Naive B cell (primary cell): ENCODE measurements at regions not wholly inside any gene's neighbourhood (a gene's known extent, or its start where the extent isn't known, plus 50 kb on each side); places are given as distances from the start of the nearest gene placed in this dataset.

Source experiments
- ATAC-seq, 2 donors: fragments of 150-1000 bp; cut with Tn5 transposase; 2 replicates each; pipeline ENCODE4 v1.10.0; 2021; ENCODE audit warnings: low read depth in 2 of 2, mild to moderate bottlenecking in 2 of 2, moderate library complexity in 2 of 2
- DNase-seq: peaks from one replicate; pipeline ENCODE4 v3.0.0; 2022
- H3K27ac Mint-ChIP-seq, 6 donors: one replicate each; pipeline ENCODE4 v1.8.0; 2020 to 2022; ENCODE audit warnings: mild to moderate bottlenecking in 6 of 6, mixed read lengths in 6 of 6, moderate library complexity in 5 of 6, inconsistent platforms in 2 of 6
- H3K27me3 Mint-ChIP-seq, 3 donors: one replicate each; pipeline ENCODE4 v1.8.0; 2021 to 2022; ENCODE audit warnings: mixed read lengths in 3 of 3, mild to moderate bottlenecking in 1 of 3
- H3K36me3 Mint-ChIP-seq, 2 donors: one replicate each; pipeline ENCODE4 v1.8.0; 2020 to 2022; ENCODE audit warnings: mixed read lengths in 2 of 2, inconsistent platforms in 1 of 2, mild to moderate bottlenecking in 1 of 2
- H3K4me1 Mint-ChIP-seq, 3 donors: one replicate each; pipeline ENCODE4 v1.8.0; 2020 to 2022; ENCODE audit warnings: mixed read lengths in 3 of 3, inconsistent platforms in 1 of 3, mild to moderate bottlenecking in 1 of 3, moderate library complexity in 1 of 3
- H3K4me3 Mint-ChIP-seq, 8 donors: one replicate each; pipeline ENCODE4 v1.8.0; 2020 to 2022; ENCODE audit warnings: mild to moderate bottlenecking in 8 of 8, mixed read lengths in 8 of 8, moderate library complexity in 8 of 8, inconsistent platforms in 2 of 8
- H3K9me3 Mint-ChIP-seq, 7 donors: one replicate each; pipeline ENCODE4 v1.8.0; 2020 to 2022; ENCODE audit warnings: mixed read lengths in 7 of 7, mild to moderate bottlenecking in 5 of 7, inconsistent platforms in 2 of 7, moderate library complexity in 1 of 7

DNA sequence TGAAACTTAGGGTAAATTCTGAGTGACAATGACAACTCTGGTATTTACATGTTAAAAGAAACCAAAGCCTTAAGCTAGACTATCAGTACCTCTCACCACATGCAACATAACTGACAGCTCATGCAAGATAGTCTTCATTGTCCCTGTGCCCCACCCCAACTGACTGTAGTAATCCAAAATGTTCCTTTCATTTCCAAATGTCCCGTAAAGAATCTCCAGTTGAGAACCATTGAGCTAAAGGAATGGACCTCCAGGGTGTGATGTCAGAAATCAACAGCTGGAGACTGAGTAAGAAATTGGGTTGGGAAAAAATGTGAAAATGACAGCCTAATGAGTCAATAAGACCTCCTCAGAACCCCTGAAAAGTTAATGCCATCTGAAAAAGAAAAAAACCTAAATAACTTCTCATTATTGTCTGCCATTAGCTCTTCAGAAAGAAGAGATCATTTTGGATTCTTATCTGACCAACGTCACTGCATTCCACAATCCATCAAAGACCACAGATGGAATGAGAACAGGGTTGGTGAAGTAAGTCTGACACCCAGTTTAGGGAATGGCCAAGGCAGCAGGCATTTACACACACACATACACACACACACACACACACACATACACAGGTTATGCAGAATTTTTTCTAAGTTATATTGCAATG lies 51.7 kb upstream of the ACVR2A start:
- H3K27me3 Mint-ChIP-seq, result no peaks in the 10 kb centered on the region
- peaks cover 5 to 11% (median 10%) of the 10 kb centered on the region in 3 donors for H3K4me1 Mint-ChIP-seq
- H3K9me3 Mint-ChIP-seq, result no peaks in the 10 kb centered on the region
- ATAC-seq (no peak), DNase-seq (no peak)
- no peak overlapping the region for H3K27ac Mint-ChIP-seq
- no peak overlapping the region for H3K4me3 Mint-ChIP-seq
- H3K36me3 Mint-ChIP-seq, result no peaks in the 10 kb centered on the region

DNA sequence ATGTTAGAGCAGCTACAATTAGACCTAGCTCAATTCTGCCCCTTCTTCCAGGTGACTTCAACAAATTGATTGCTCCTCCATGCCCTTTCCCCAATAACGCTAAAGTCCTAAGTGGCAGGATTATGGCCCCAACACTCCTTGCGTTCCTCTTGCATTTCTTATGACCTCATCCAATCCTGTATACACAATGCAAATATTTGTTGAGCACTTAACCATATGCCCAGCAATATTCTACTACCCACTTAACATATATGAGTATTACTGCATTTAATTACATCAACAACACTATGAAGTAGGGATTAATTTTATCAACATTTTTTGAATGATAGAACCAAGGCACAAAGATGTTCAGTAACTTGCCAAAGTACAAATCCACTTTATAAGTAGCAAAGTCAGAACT lies 54.2 kb upstream of the ACVR2A start:
- ATAC-seq (no peak), DNase-seq (no peak)
- H3K4me1 Mint-ChIP-seq, result no peaks in the 10 kb centered on the region
- H3K9me3 Mint-ChIP-seq, result no peaks in the 10 kb centered on the region
- no peak overlapping the region for H3K27ac Mint-ChIP-seq
- no peak overlapping the region for H3K4me3 Mint-ChIP-seq
- no peaks in the 10 kb centered on the region for H3K36me3 Mint-ChIP-seq
- H3K27me3 Mint-ChIP-seq, result peaks cover 0 to 4% (median 0%) of the 10 kb centered on the region in 3 donors

DNA sequence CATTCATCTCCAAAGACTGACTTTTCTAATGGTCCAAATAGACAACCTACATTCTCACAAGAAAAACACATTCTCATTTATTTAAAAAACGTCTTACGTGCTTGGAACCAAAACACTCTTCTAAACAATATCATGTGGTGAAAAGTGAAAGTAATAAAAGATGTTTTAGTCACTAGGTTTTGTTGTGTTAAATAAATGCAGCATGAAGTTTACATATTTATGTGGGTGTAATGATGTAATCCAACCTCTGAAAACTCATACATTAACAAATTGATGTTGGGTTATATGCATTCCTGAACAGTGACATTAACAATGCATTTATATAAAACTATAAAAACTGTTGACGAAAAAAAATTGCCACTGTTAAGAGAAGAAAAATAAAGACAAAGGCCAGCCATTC lies 55.1 kb upstream of the ACVR2A start:
- Mint-ChIP-seq H3K4me1 (no peaks in the 10 kb centered on the region), H3K27me3 (peaks cover 0 to 4% (median 0%) of the 10 kb centered on the region in 3 donors), H3K36me3 (no peaks in the 10 kb centered on the region), H3K27ac (no peak overlapping the region), H3K4me3 (no peak overlapping the region), H3K9me3 (no peaks in the 10 kb centered on the region)
- no peak for DNase-seq
- no peak for ATAC-seq

DNA sequence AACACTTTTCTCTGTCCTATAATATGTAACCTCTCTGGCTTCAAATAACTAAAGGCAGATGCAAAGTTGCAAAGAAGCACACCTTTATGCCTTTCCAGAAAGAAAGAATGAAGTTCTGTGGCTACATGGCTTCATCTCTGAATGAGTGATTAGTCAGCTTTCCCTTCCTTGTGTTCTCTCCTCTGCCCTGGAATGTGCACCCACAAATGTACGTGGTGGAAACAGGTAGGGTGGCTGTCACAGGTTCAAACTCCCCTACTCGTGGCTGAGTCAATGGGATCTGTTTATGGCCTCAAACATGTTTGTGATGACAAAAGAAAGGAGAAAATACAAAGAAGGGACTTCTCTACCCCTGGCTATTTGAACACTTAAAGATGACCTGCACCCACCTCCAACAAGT lies 55.5 kb upstream of the ACVR2A start:
- H3K27me3 Mint-ChIP-seq, result peaks cover 0 to 4% (median 0%) of the 10 kb centered on the region in 3 donors
- no peak overlapping the region for H3K27ac Mint-ChIP-seq
- ATAC-seq (no peak), DNase-seq (no peak)
- H3K9me3 Mint-ChIP-seq, result no peaks in the 10 kb centered on the region
- no peaks in the 10 kb centered on the region for H3K4me1 Mint-ChIP-seq
- H3K4me3 Mint-ChIP-seq, result no peak overlapping the region
- H3K36me3 Mint-ChIP-seq, result no peaks in the 10 kb centered on the region

DNA sequence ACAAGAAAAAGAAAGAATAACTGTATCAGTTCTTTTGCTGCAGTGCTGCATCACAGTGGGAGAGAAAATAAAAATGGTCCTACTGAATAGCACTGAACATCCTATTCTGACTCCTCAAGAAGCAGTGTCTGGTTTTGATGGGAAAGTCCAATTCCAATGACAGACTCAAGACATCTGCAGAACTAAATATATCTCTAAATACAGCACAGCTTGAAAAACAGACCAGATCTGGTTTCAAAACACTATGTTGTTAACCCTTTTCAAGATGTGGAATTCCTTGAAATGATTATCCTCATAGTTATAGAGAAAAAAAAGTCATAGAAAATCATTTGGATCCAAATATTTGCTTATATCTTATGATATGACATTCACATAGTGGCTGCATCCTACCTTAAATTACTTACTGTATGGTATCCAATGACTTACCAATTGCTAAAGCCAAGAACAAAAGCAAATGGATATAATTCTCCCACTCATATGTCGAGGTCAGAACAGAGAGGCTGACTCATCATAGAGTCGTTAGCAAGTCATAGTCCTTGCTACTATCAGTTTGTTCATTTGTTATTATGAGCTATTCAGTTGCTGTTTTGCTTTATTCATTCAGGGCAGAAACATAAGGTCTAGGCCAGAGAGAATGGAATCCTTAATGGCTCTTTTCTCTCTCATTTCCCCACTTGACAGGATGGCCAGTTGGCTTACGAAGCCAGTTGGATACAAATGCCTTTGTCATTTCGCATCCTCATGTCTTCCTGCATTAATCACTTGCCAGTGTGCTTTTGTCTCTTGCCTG lies 62.5 kb upstream of the ACVR2A start:
- no peak for DNase-seq
- peaks cover 0 to 8% (median 0%) of the 10 kb centered on the region in 3 donors for H3K27me3 Mint-ChIP-seq

DNA sequence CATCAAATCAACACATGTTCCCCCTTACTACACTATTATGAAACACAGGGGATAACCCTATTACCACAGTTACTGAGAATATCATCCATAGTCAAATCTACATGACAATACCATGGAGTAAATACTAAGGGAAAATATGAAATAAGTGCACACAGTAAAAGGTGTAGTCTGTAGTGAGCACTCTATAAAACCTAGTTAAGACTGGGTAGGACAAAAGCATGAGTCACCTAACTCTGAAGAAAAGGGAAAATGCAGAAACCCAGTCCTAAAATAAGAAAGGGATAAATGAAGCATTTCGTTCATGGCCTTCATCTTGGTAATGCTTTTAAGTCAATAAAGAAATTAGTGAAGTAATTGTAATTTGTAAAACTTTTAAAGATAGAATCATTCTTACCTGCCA lies 65.4 kb upstream of the ACVR2A start:
- Mint-ChIP-seq H3K27me3 (peaks cover 0 to 4% (median 0%) of the 10 kb centered on the region in 3 donors), H3K4me1 (no peaks in the 10 kb centered on the region), H3K36me3 (no peaks in the 10 kb centered on the region), H3K9me3 (no peaks in the 10 kb centered on the region), H3K27ac (no peak overlapping the region), H3K4me3 (no peak overlapping the region)
- DNase-seq (no peak), ATAC-seq (no peak)

More for the DNA sequence above, 62.5 kb upstream of the ACVR2A start:
- no peaks in the 10 kb centered on the region for H3K9me3 Mint-ChIP-seq
- H3K4me1 Mint-ChIP-seq, result no peaks in the 10 kb centered on the region
- no peak for ATAC-seq
- H3K4me3 Mint-ChIP-seq, result no peak overlapping the region
- no peak overlapping the region for H3K27ac Mint-ChIP-seq
- H3K36me3 Mint-ChIP-seq, result no peaks in the 10 kb centered on the region

DNA sequence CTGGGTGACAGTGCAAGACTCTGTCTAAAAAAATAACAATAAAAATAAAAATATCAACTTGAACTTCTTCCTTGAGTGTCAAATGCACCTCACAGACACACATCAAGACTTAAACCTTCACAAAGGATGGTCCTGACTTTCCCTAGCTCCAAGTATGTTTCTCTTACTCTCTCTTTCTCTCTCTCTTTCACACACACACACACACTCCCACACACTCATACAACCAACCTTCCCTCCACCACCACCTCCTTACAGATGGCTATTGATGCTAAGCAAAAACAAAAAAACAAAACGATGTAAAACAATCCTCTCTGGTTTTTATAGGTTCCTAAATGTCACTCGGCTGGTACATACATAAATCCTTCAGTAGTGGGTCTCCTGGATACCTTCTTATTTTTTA lies 67.4 kb upstream of the ACVR2A start:
- Mint-ChIP-seq H3K4me3 (no peak overlapping the region), H3K36me3 (no peaks in the 10 kb centered on the region), H3K9me3 (no peaks in the 10 kb centered on the region)

DNA sequence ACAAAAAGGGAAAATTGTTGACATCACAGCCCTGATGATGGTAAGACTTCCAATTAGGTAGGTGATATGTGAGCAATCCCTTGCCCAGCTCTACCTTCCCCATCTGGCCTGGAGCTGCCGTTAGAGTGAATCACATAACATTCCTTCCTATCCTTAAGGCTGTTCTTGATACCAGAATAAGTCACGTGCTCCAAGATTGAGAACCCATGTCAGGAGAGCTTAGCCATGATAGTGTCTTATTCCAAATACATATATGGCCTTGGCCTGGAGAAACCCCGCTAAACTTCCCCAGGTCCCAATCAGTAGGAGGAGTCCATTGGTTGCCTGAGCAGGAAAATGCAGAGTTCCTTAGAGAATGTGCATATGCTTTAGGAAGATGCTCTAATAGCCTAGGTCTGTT lies 70.0 kb upstream of the ACVR2A start:
- DNase-seq (no peak), ATAC-seq (no peak)
- Mint-ChIP-seq H3K9me3 (peaks cover 0 to 4% (median 0%) of the 10 kb centered on the region in 7 donors), H3K4me1 (no peaks in the 10 kb centered on the region), H3K27ac (peak overlapping the region in 1 of 6 donors; percentile 27), H3K36me3 (no peaks in the 10 kb centered on the region), H3K4me3 (no peak overlapping the region), H3K27me3 (peaks cover 0 to 4% (median under 1%) of the 10 kb centered on the region in 3 donors)

More for the DNA sequence above, 67.4 kb upstream of the ACVR2A start:
- ATAC-seq (no peak), DNase-seq (no peak)
- peak overlapping the region in 1 of 6 donors; percentile 68 for H3K27ac Mint-ChIP-seq
- no peaks in the 10 kb centered on the region for H3K4me1 Mint-ChIP-seq
- peaks cover 0 to 4% (median 0%) of the 10 kb centered on the region in 3 donors for H3K27me3 Mint-ChIP-seq

DNA sequence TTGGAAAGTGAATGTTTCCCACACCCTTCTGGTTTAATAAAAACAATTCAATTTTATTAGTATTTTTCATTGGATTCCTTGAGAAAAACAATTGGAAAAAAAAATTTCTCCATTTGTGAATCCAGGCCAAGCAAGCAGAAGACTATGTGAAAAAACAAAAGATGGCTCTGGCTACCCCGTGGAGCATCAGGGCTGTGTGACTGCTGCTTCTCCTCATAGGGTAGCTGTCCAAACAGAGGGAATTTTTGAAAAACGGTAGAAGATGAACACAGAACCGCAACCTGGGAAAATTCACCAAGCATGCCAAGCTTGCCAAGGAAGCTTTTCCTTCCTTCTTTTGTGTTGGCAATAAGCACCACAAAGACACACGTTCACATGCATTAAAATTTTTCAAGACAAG lies 71.3 kb upstream of the ACVR2A start:
- H3K4me1 Mint-ChIP-seq, result no peaks in the 10 kb centered on the region
- ATAC-seq, result no peak
- peaks cover 0 to 4% (median 0%) of the 10 kb centered on the region in 7 donors for H3K9me3 Mint-ChIP-seq
- no peak for DNase-seq
- peaks cover 0 to 8% (median 4%) of the 10 kb centered on the region in 3 donors for H3K27me3 Mint-ChIP-seq
- H3K27ac Mint-ChIP-seq, result no peak overlapping the region
- no peaks in the 10 kb centered on the region for H3K36me3 Mint-ChIP-seq
- no peak overlapping the region for H3K4me3 Mint-ChIP-seq

DNA sequence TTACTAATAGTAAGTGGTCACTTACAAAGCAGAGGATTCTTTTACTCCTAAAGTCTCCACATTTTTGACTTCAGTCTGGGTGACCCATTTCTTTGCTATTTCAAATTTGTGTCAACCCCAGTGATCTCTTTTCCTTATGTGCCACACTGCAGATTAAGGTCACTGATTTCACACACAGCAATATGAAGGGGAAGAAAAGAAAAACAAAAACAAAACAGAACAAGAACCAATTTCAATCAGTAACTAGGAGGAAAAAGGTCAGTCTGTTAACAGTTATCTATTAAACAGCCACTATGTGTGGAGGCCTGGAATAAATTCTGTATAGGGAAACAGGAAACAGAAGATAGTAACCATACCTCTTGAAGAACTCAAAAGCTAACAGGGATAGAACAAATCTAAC lies 72.0 kb upstream of the ACVR2A start:
- Mint-ChIP-seq H3K36me3 (no peaks in the 10 kb centered on the region), H3K9me3 (peaks cover 0 to 4% (median 1%) of the 10 kb centered on the region in 7 donors), H3K4me3 (no peak overlapping the region), H3K27ac (no peak overlapping the region), H3K4me1 (no peaks in the 10 kb centered on the region), H3K27me3 (peaks cover 0 to 8% (median 4%) of the 10 kb centered on the region in 3 donors)
- DNase-seq (no peak), ATAC-seq (no peak)

DNA sequence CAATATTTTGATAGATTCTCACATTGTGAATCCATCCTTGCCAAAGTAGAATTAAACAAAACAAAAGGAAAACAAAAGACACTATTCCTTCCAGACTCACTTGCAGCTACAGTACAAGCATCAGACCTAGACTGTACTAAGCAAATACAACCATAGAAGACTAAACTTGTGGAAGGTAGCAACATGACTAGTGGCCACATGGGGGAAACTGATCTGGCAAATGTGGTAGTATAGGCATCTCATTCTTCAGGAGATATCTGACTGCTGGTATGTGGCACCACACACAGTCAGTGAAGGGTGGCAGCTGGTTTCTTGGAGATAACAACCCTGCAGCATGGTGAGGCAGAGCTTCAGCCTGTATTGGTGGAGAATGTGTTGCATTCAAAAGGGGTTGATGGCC lies 81.0 kb upstream of the ACVR2A start:
- ATAC-seq (no peak), DNase-seq (no peak)
- no peak overlapping the region for H3K27ac Mint-ChIP-seq
- no peaks in the 10 kb centered on the region for H3K4me1 Mint-ChIP-seq
- peaks cover 0 to 20% (median 5%) of the 10 kb centered on the region in 7 donors for H3K9me3 Mint-ChIP-seq
- no peaks in the 10 kb centered on the region for H3K36me3 Mint-ChIP-seq
- no peak overlapping the region for H3K4me3 Mint-ChIP-seq
- H3K27me3 Mint-ChIP-seq, result peaks cover 0 to 4% (median 0%) of the 10 kb centered on the region in 3 donors

DNA sequence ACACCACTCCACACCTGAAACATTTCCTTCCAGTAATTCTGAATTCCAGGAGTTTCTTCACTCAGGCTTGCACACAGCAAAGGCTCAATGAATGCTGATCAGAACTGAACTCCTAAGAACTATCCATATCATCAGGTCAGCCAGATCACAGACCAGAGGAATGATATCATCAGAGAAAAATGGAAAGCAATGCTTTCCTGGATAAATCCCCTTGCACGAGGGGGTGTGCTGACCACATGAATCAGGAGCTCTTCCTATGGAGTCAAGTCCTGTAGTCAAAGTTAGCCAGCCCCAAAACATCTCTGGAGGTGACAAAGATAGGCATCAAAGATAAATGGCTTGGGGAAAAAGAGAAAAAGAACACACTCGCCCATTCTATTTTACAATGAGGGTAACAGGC lies 83.8 kb upstream of the ACVR2A start:
- no peak for ATAC-seq
- Mint-ChIP-seq H3K9me3 (peaks cover 0 to 14% (median 0%) of the 10 kb centered on the region in 7 donors), H3K27me3 (no peaks in the 10 kb centered on the region), H3K4me1 (no peaks in the 10 kb centered on the region), H3K27ac (no peak overlapping the region), H3K36me3 (no peaks in the 10 kb centered on the region), H3K4me3 (no peak overlapping the region)
- DNase-seq, result no peak

DNA sequence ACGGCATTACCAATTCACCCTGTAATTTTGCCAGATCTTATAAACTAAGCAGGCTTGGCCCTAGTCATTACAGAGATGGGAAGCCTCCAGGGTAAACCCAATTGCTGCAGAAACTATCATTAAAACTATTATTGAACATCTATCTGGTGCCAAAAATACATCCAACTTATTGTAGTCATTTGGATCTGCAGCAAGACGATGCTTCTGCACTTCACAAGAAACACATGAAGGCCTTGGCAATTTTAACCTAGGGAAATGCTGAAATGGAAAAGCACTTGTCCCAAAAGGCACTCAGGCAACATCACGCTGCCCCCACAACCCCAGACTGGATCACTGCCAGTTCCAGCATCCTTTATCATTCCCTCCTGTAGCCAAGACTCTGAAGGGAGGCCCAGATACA lies 85.3 kb upstream of the ACVR2A start:
- no peak overlapping the region for H3K27ac Mint-ChIP-seq
- H3K4me1 Mint-ChIP-seq, result no peaks in the 10 kb centered on the region
- no peak overlapping the region for H3K4me3 Mint-ChIP-seq
- H3K36me3 Mint-ChIP-seq, result no peaks in the 10 kb centered on the region
- ATAC-seq (no peak), DNase-seq (no peak)
- no peaks in the 10 kb centered on the region for H3K27me3 Mint-ChIP-seq
- peaks cover 0 to 4% (median 0%) of the 10 kb centered on the region in 7 donors for H3K9me3 Mint-ChIP-seq

DNA sequence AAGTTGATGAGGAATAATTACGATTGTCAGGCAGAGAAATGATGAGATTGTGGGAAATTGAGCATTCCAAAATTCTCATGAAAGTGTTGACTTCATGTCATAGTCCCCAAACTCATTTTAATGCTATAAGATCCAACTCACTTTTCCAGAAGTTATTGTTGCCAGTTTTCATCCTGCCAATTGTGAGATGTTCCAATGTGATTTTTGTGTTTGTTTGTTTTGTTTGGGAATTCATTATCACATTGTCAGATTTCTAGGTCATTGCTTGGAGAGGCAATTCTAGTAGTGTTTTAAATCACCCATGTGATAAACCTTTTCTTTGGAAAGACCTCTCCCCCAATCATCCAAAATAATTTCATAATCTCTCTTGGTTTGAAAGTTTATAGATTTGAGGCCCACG lies 86.0 kb upstream of the ACVR2A start:
- Mint-ChIP-seq H3K36me3 (no peaks in the 10 kb centered on the region), H3K9me3 (peaks cover 0 to 4% (median 0%) of the 10 kb centered on the region in 7 donors), H3K27ac (no peak overlapping the region), H3K4me1 (no peaks in the 10 kb centered on the region), H3K27me3 (no peaks in the 10 kb centered on the region), H3K4me3 (no peak overlapping the region)
- DNase-seq (no peak), ATAC-seq (no peak)
